K562 (cell line): ENCODE measurements at regions not wholly inside any gene's neighbourhood (a gene's known extent, or its start where the extent isn't known, plus 50 kb on each side); places are given as distances from the start of the nearest gene placed in this dataset.

Experiments
- CTCF ChIP-seq, 3 experiments: IDR thresholded peaks in 2 of 3; conservative IDR thresholded peaks in 1 of 3; 2 replicates each; pipeline ENCODE4 v1.5.1; 2011 to 2012; ENCODE audit warnings: low read length in 3 of 3, mild to moderate bottlenecking in 3 of 3, control low read depth in 2 of 3, improper control_type of control experiment in 1 of 3, inconsistent platforms in 1 of 3, low read depth in 1 of 3, mixed read lengths in 1 of 3, moderate library complexity in 1 of 3; ENCODE audit not compliant: insufficient read depth in 2 of 3
- EGR1 ChIP-seq: fragments of 450-650 bp; conservative IDR thresholded peaks from 2 replicates; pipeline ENCODE4 v1.6.1; 2017; ENCODE audit warnings: mild to moderate bottlenecking
- ESRRA ChIP-seq: fragments of 450-650 bp; IDR thresholded peaks from 2 replicates; pipeline ENCODE4 v1.6.1; 2014; ENCODE audit warnings: low read depth, mild to moderate bottlenecking, moderate library complexity, borderline replicate concordance
- JUNB ChIP-seq: fragments of 450-650 bp; formaldehyde crosslinking; conservative IDR thresholded peaks from 2 replicates; pipeline ENCODE4 v1.4.0; 2020; ENCODE audit warnings: mild to moderate bottlenecking
- MYC ChIP-seq, 2 experiments: fragments of 250-450 bp in 1 of 2; sonication (Bioruptor Pico) in 1 of 2; IDR thresholded peaks; 2 replicates each; pipeline versions ENCODE4 v1.5.1 to v1.6.1; 2012 to 2021; ENCODE audit warnings: low read depth in 2 of 2, borderline replicate concordance in 1 of 2, improper control_type of control experiment in 1 of 2, low read length in 1 of 2, mild to moderate bottlenecking in 1 of 2, moderate library complexity in 1 of 2
- OTX1 ChIP-seq: fragments of 450-650 bp; formaldehyde crosslinking; IDR thresholded peaks from 2 replicates; pipeline ENCODE4 v1.4.0; 2022; ENCODE audit warnings: mild to moderate bottlenecking
- SETDB1 ChIP-seq: IDR thresholded peaks from one replicate; pipeline ENCODE4 v1.6.1; 2012; ENCODE audit warnings: low read length, control low read depth, inconsistent platforms
- TAF1 ChIP-seq: IDR thresholded peaks from 2 replicates; pipeline ENCODE4 v1.6.1; 2011; ENCODE audit warnings: mild to moderate bottlenecking, low read length, moderate library complexity; ENCODE audit not compliant: insufficient read depth, control insufficient read depth, severe bottlenecking; ENCODE audit errors: extremely low read depth
- TARDBP ChIP-seq: fragments of 450-650 bp; IDR thresholded peaks from 2 replicates; pipeline ENCODE4 v1.6.1; 2016
- ZBTB43 ChIP-seq: sonication (generic); formaldehyde crosslinking; IDR thresholded peaks from 2 replicates; pipeline ENCODE4 v1.8.0; 2023; ENCODE audit warnings: mild to moderate bottlenecking, missing genetic modification reagents
- ZNF778 ChIP-seq: fragments of 450-650 bp; formaldehyde crosslinking; IDR thresholded peaks from 2 replicates; pipeline ENCODE4 v1.4.0; 2020; ENCODE audit warnings: mild to moderate bottlenecking, moderate library complexity

- TF ChIP-seq TARDBP (no peak), ZBTB43 (no peak), OTX1 (no peak), MYC (IDR thresholded peaks at IDR 0.05; ENCODE audit: low read depth, low read length) (no peak), MYC (CRISPR knock-in tag; IDR thresholded peaks at IDR 0.05; ENCODE audit: borderline replicate concordance, low read depth) (no peak), JUNB (CRISPR knock-in tag) (no peak), ZNF778 (CRISPR knock-in tag) (no peak), TAF1 (no peak), EGR1 (no peak), CTCF (IDR thresholded peaks at IDR 0.05 in 2 of 3, conservative IDR thresholded peaks at IDR 0.05 in 1 of 3; ENCODE audit: insufficient read depth in 2 of 3, low read depth in 1 of 3, low read length in 3 of 3) (no peak), SETDB1 (no peak), ESRRA (no peak)
These were observed 124.0 kb upstream of the NOCT start for GRCh38 chr4:138891631-138892031.
